Transverse colon (tissue), 4 donors: ENCODE measurements at regions not wholly inside any gene's neighbourhood (a gene's known extent, or its start where the extent isn't known, plus 50 kb on each side); places are given as distances from the start of the nearest gene placed in this dataset.

Experiments
- DNase-seq: peaks from one replicate; pipeline ENCODE4 v3.0.0-alpha.2; 2019
- H3K27ac ChIP-seq, 4 donors: fragments of 200-600 bp; sonication (generic); 2 replicates each; pipeline ENCODE4 v1.5.1; 2016 to 2018; ENCODE audit warnings: inconsistent platforms in 4 of 4
- H3K27me3 ChIP-seq: fragments of 200-600 bp; sonication (generic); 2 replicates; pipeline ENCODE4 v1.5.1; 2017; ENCODE audit warnings: inconsistent platforms
- H3K36me3 ChIP-seq, 4 donors: fragments of 200-600 bp; sonication (generic); 2 replicates each; pipeline ENCODE4 v1.5.1; 2017 to 2019; ENCODE audit warnings: inconsistent platforms in 4 of 4
- H3K4me1 ChIP-seq, 4 donors: fragments of 200-600 bp; sonication (generic); 2 replicates each; pipeline ENCODE4 v1.5.1; 2017 to 2020; ENCODE audit warnings: inconsistent platforms in 4 of 4
- H3K4me3 ChIP-seq, 4 donors: fragments of 200-600 bp; sonication (generic); 1 replicate in 1 of 4; 2 replicates in 3 of 4; pipeline versions ENCODE4 v1.5.1 to v1.6.1; 2017 to 2019; ENCODE audit warnings: inconsistent platforms in 4 of 4
- H3K9me3 ChIP-seq, 2 donors: fragments of 200-600 bp; sonication (generic); 2 replicates each; pipeline ENCODE4 v1.5.1; 2017 to 2019; ENCODE audit warnings: inconsistent platforms in 2 of 2
- EP300 ChIP-seq: sonication (generic); formaldehyde crosslinking; IDR thresholded peaks from one replicate; pipeline ENCODE4 v1.6.1; 2017; ENCODE audit warnings: antibody characterized with exemption, low read depth
- POLR2A ChIP-seq: fragments of 450-650 bp; IDR thresholded peaks from one replicate; pipeline ENCODE4 v1.6.1; 2016; ENCODE audit warnings: antibody characterized with exemption, mild to moderate bottlenecking, moderate library complexity
- POLR2AphosphoS5 ChIP-seq, 3 donors: sonication (generic); formaldehyde crosslinking; IDR thresholded peaks; one replicate each; pipeline ENCODE4 v1.6.1; 2016; ENCODE audit warnings: antibody characterized with exemption in 3 of 3
- WGBS, 2 donors: methylation state at CpG; one replicate each; pipeline ENCODE4 v1.1.5; 2018; ENCODE audit warnings: low coverage in 1 of 2; 5-methylcytosine and 5-hydroxymethylcytosine counted together
- in situ Hi-C, 4 donors: fragments of 200-750 bp; cut with MboI; loops; one replicate each; pipeline versions ENCODE4 v1.15.0 to v1.15.1; 2017; ENCODE audit warnings: low sequenced_read_pairs in 3 of 4, low pct_ligation_motif_present in 1 of 4, low pct_unique_long_range_greater_than_20kb in 1 of 4
- intact Hi-C: fragments of 100-400 bp; cut with DNase I; formaldehyde crosslinking; loops from one replicate; pipeline ENCODE4 v1.15.1; 2023; ENCODE audit warnings: low total_unique reads
- TF ChIP-seq, protein P1 (sequence below), 5 experiments: fragments of 200-600 bp in 3 of 5; fragments of 450-650 bp in 2 of 5; sonication (generic) in 3 of 5; IDR thresholded peaks; 1 replicate in 2 of 5; 2 replicates in 3 of 5; pipeline ENCODE4 v1.5.1; 2016 to 2017; ENCODE audit warnings: antibody characterized with exemption in 5 of 5, inconsistent platforms in 3 of 5, mild to moderate bottlenecking in 2 of 5, moderate library complexity in 1 of 5

- DNase-seq = no peak
- 73% methylated on average over 6 of the region's 6 CpGs; no CpG with 5 or more reads in 1 of the 2 donors for WGBS, 2 donors
- H3K9me3 ChIP-seq = no peaks in the 10 kb centered on the region
- no peak overlapping the region for H3K27ac ChIP-seq
- no peaks in the 10 kb centered on the region for H3K36me3 ChIP-seq
- intact Hi-C loops (no loop called here), in situ Hi-C loops (no loop called here)
- H3K27me3 ChIP-seq = no peaks in the 10 kb centered on the region
- TF ChIP-seq POLR2A = no peak
- TF ChIP-seq POLR2AphosphoS5 (IDR thresholded peaks at IDR 0.05) = no peak
- TF ChIP-seq, protein P1, sequence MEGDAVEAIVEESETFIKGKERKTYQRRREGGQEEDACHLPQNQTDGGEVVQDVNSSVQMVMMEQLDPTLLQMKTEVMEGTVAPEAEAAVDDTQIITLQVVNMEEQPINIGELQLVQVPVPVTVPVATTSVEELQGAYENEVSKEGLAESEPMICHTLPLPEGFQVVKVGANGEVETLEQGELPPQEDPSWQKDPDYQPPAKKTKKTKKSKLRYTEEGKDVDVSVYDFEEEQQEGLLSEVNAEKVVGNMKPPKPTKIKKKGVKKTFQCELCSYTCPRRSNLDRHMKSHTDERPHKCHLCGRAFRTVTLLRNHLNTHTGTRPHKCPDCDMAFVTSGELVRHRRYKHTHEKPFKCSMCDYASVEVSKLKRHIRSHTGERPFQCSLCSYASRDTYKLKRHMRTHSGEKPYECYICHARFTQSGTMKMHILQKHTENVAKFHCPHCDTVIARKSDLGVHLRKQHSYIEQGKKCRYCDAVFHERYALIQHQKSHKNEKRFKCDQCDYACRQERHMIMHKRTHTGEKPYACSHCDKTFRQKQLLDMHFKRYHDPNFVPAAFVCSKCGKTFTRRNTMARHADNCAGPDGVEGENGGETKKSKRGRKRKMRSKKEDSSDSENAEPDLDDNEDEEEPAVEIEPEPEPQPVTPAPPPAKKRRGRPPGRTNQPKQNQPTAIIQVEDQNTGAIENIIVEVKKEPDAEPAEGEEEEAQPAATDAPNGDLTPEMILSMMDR (IDR thresholded peaks at IDR 0.05) = no peak
- TF ChIP-seq EP300 = no peak
- peaks cover 0 to 5% (median 4%) of the 10 kb centered on the region in 4 donors for H3K4me1 ChIP-seq
- H3K4me3 ChIP-seq = no peak overlapping the region
These were observed 116.9 kb upstream of the TEX51 start for GRCh38 chr2:126781806-126782205.

GRCh38 chr2:126782648-126783047 is 116.0 kb upstream of the TEX51 start:
- no peak for DNase-seq
- no peak overlapping the region for H3K27ac ChIP-seq
- intact Hi-C loops (no loop called here), in situ Hi-C loops (no loop called here)
- H3K4me1 ChIP-seq = no peaks in the 10 kb centered on the region
- no peaks in the 10 kb centered on the region for H3K9me3 ChIP-seq
- H3K27me3 ChIP-seq = no peaks in the 10 kb centered on the region
- H3K36me3 ChIP-seq = no peaks in the 10 kb centered on the region
- TF ChIP-seq POLR2A (no peak), EP300 (no peak), POLR2AphosphoS5 (IDR thresholded peaks at IDR 0.05) (no peak)
- TF ChIP-seq, protein P1 (IDR thresholded peaks at IDR 0.05) = no peak
- no peak overlapping the region for H3K4me3 ChIP-seq
- WGBS, 2 donors = 33 to 88% methylated on average over 1 to 4 of the region's 4 CpGs

DNA sequence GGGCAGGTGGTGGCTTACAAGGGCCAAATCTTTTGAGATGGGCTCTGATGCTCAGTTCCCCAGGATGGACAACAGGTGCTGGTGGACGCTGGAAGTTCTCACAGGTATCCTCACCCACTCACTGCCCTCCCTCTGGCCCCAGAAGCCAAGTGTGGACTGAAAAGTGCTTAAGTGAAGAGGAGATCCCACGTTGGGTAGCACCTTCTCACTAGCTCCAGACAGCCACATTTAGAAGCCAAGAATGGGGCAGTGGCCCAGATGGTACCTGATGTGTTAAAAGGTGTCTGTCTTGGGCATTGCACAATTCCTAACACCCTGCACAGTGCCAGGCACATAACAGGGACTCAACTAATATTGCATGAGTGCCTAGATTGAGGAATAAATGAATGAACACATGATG is 115.3 kb upstream of the TEX51 start:
- DNase-seq = no peak
- Histone ChIP-seq H3K9me3 (no peaks in the 10 kb centered on the region), H3K27ac (no peak overlapping the region), H3K4me3 (no peak overlapping the region), H3K4me1 (no peaks in the 10 kb centered on the region), H3K36me3 (no peaks in the 10 kb centered on the region), H3K27me3 (no peaks in the 10 kb centered on the region)
- in situ Hi-C loops (no loop called here), intact Hi-C loops (no loop called here)
- no peak for TF ChIP-seq POLR2AphosphoS5 (IDR thresholded peaks at IDR 0.05)
- no peak for TF ChIP-seq POLR2A
- 44% methylated on average over 2 of the region's 2 CpGs; no CpG with 5 or more reads in 1 of the 2 donors for WGBS, 2 donors

DNA sequence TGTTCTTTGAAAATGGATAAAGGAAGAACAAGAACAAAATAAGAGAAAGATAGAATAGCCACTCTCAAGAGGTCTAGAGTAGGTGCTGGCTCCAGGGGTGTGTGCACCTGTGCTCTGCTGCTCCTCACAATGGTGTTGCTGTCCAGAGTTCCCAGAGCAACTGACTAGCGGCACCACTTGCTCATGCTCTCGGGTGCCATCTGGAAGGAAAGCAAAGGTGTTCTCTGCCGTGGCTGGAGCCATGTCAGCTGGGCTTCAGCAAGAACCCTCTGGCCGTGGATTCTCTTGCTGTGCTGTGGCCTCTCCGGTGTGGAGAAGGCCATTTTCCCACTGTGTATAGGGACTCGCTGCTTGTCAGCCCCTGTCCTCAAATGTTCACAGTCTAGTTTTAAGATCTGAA is 114.6 kb upstream of the TEX51 start:
- in situ Hi-C loops = no loop called here
- TF ChIP-seq POLR2A = no peak
- no peak for TF ChIP-seq POLR2AphosphoS5 (IDR thresholded peaks at IDR 0.05)
- no peak for TF ChIP-seq EP300
- TF ChIP-seq, protein P1 (IDR thresholded peaks at IDR 0.05) = no peak
- 81% methylated on average over 6 of the region's 6 CpGs; no CpG with 5 or more reads in 1 of the 2 donors for WGBS, 2 donors
- Histone ChIP-seq H3K4me1 (no peaks in the 10 kb centered on the region), H3K27ac (no peak overlapping the region), H3K27me3 (no peaks in the 10 kb centered on the region), H3K4me3 (no peak overlapping the region), H3K9me3 (no peaks in the 10 kb centered on the region), H3K36me3 (no peaks in the 10 kb centered on the region)
- no peak for DNase-seq
- intact Hi-C loops = no loop called here

GRCh38 chr2:126784621-126785020 is 114.1 kb upstream of the TEX51 start:
- no peaks in the 10 kb centered on the region for H3K36me3 ChIP-seq
- 74 to 100% methylated on average over 1 to 2 of the region's 2 CpGs for WGBS, 2 donors
- no peaks in the 10 kb centered on the region for H3K4me1 ChIP-seq
- DNase-seq = no peak
- no peak overlapping the region for H3K4me3 ChIP-seq
- H3K9me3 ChIP-seq = no peaks in the 10 kb centered on the region
- H3K27me3 ChIP-seq = no peaks in the 10 kb centered on the region
- intact Hi-C loops = no loop called here
- H3K27ac ChIP-seq = no peak overlapping the region
- no peak for TF ChIP-seq POLR2AphosphoS5 (IDR thresholded peaks at IDR 0.05)
- TF ChIP-seq POLR2A = no peak
- TF ChIP-seq EP300 = no peak
- TF ChIP-seq, protein P1 (IDR thresholded peaks at IDR 0.05) = no peak
- in situ Hi-C loops = no loop called here
